ENCODE measurements at regions not wholly inside any gene's neighbourhood (a gene's known extent, or its start where the extent isn't known, plus 50 kb on each side); places are given as distances from the start of the nearest gene placed in this dataset.

GRCh38 chr9:16102154-16102553 lies 549.3 kb downstream of the CCDC171 start:
- Histone ChIP-seq H3K4me1 (ENCODE audit: control insufficient read depth in 1 of 2, insufficient read depth in 2 of 2, low read depth in 1 of 2, low read length in 1 of 2) (no peaks in the 10 kb centered on the region), H3K4me3 (ENCODE audit: low read depth in 2 of 2, low read length in 1 of 2) (no peak overlapping the region), H3K4me2 (no peak overlapping the region), H3K36me3 (replicated peaks in 1 of 2; ENCODE audit: control insufficient read depth in 1 of 2, insufficient read depth in 2 of 2, low read length in 1 of 2) (no peaks in the 10 kb centered on the region), H3K9ac (no peak overlapping the region), H3K79me2 (ENCODE audit: insufficient read depth) (no peaks in the 10 kb centered on the region), H3F3A (replicated peaks; ENCODE audit: insufficient read depth) (no peaks in the 10 kb centered on the region), H4K20me1 (ENCODE audit: insufficient read depth) (no peaks in the 10 kb centered on the region), H3K27me3 (ENCODE audit: insufficient read depth) (no peaks in the 10 kb centered on the region), H3K9me3 (no peaks in the 10 kb centered on the region), H3K27ac (ENCODE audit: low read depth in 2 of 2, low read length in 1 of 2) (no peak overlapping the region), H2AFZ (ENCODE audit: low read depth) (no peak overlapping the region), H3K9me2 (no peaks in the 10 kb centered on the region)
- TF ChIP-seq RFX5 (IDR thresholded peaks at IDR 0.05; ENCODE audit: low read length), result no peak
- no peak for TF ChIP-seq SMC3 (IDR thresholded peaks at IDR 0.05; ENCODE audit: low read depth, low read length)
- TF ChIP-seq REST (IDR thresholded peaks at IDR 0.05; ENCODE audit: low read depth, low read length), result no peak
- no peak for TF ChIP-seq MEF2A (IDR thresholded peaks at IDR 0.05; ENCODE audit: borderline replicate concordance, low read depth)
- TF ChIP-seq POLR2AphosphoS5 (IDR thresholded peaks at IDR 0.05; ENCODE audit: low read depth, low read length), result no peak
- TF ChIP-seq NFIC (IDR thresholded peaks at IDR 0.05; ENCODE audit: borderline replicate concordance), result no peak
- no peak for TF ChIP-seq CHD2 (IDR thresholded peaks at IDR 0.05; ENCODE audit: low read length, partially characterized antibody)
- TF ChIP-seq NRF1 (IDR thresholded peaks at IDR 0.05; ENCODE audit: low read depth, low read length), result no peak
- no peak for TF ChIP-seq GABPA (IDR thresholded peaks at IDR 0.05; ENCODE audit: low read depth)
- no peak for DNase-seq
- POLR2A ChIA-PET, result no interaction called here
- 78% methylated on average over 9 of the region's 9 CpGs for WGBS (ENCODE audit: low lambda C conversion rate)
- CTCF ChIA-PET, result no interaction called here

- H3K27ac ChIP-seq (ENCODE audit: low read depth in 2 of 2, low read length in 1 of 2), result no peak overlapping the region
- H3K9me2 ChIP-seq, result no peaks in the 10 kb centered on the region
- H4K20me1 ChIP-seq (ENCODE audit: insufficient read depth), result no peaks in the 10 kb centered on the region
- H2AFZ ChIP-seq (ENCODE audit: low read depth), result no peak overlapping the region
- H3K36me3 ChIP-seq (replicated peaks in 1 of 2; ENCODE audit: control insufficient read depth in 1 of 2, insufficient read depth in 2 of 2, low read length in 1 of 2), result no peaks in the 10 kb centered on the region
- ChIA-PET POLR2A (no interaction called here), CTCF (interaction anchor here (1.3 kb wide), 1 partner anchor 11 kb away, joined by 3 read pairs; no protein-coding TSS in a partner anchor)
- no peaks in the 10 kb centered on the region for H3F3A ChIP-seq (replicated peaks; ENCODE audit: insufficient read depth)
- no peaks in the 10 kb centered on the region for H3K9me3 ChIP-seq
- H3K79me2 ChIP-seq (ENCODE audit: insufficient read depth), result no peaks in the 10 kb centered on the region
- TF ChIP-seq YY1 (IDR thresholded peaks at IDR 0.05; ENCODE audit: low read depth), result no peak
- no peak for TF ChIP-seq NFIC (IDR thresholded peaks at IDR 0.05; ENCODE audit: borderline replicate concordance)
- no peak for TF ChIP-seq MEF2A (IDR thresholded peaks at IDR 0.05; ENCODE audit: borderline replicate concordance, low read depth)
- no peak for TF ChIP-seq TEAD4 (IDR thresholded peaks at IDR 0.05; ENCODE audit: borderline replicate concordance, insufficient read depth)
- no peak for TF ChIP-seq FOSL2 (IDR thresholded peaks at IDR 0.05; ENCODE audit: borderline replicate concordance, low read depth)
- TF ChIP-seq EZH2phosphoT487 (IDR thresholded peaks at IDR 0.05; ENCODE audit: borderline replicate concordance, low read depth), result no peak
- TF ChIP-seq USF2 (IDR thresholded peaks at IDR 0.05; ENCODE audit: borderline replicate concordance, low read depth, low read length), result no peak
- TF ChIP-seq EP300 (IDR thresholded peaks at IDR 0.05; ENCODE audit: borderline replicate concordance in 1 of 2, low read depth in 1 of 2, low read length in 1 of 2), result no peak
- TF ChIP-seq TCF12 (IDR thresholded peaks at IDR 0.05), result no peak
- TF ChIP-seq SIN3A (IDR thresholded peaks at IDR 0.05; ENCODE audit: borderline replicate concordance, low read depth, low read length), result no peak
- no peak for TF ChIP-seq TAF1 (IDR thresholded peaks at IDR 0.05; ENCODE audit: borderline replicate concordance, low read depth, low read length)
- TF ChIP-seq JUND (IDR thresholded peaks at IDR 0.05), result no peak
- no peak for TF ChIP-seq USF1 (IDR thresholded peaks at IDR 0.05; ENCODE audit: borderline replicate concordance, low read depth)
- no peak for TF ChIP-seq POLR2AphosphoS5 (IDR thresholded peaks at IDR 0.05; ENCODE audit: low read depth, low read length)
- no peak for TF ChIP-seq GATA2 (CRISPR knock-in tag; IDR thresholded peaks at IDR 0.05)
- TF ChIP-seq NRF1 (IDR thresholded peaks at IDR 0.05; ENCODE audit: low read depth, low read length), result no peak
- 63% methylated on average over 12 of the region's 14 CpGs for WGBS (ENCODE audit: low lambda C conversion rate)
- H3K4me3 ChIP-seq (ENCODE audit: low read depth in 2 of 2, low read length in 1 of 2), result no peak overlapping the region
- H3K9ac ChIP-seq, result no peak overlapping the region
- H3K4me2 ChIP-seq, result no peak overlapping the region
- no peaks in the 10 kb centered on the region for H3K4me1 ChIP-seq (ENCODE audit: control insufficient read depth in 1 of 2, insufficient read depth in 2 of 2, low read depth in 1 of 2, low read length in 1 of 2)
- H3K27me3 ChIP-seq (ENCODE audit: insufficient read depth), result no peaks in the 10 kb centered on the region
- no peak for DNase-seq
These were observed 551.0 kb downstream of the CCDC171 start for GRCh38 chr9:16103620-16104397.

All from SK-N-SH (cell line).